ENCODE measurements at regions not wholly inside any gene's neighbourhood (a gene's known extent, or its start where the extent isn't known, plus 50 kb on each side); places are given as distances from the start of the nearest gene placed in this dataset.

DNA sequence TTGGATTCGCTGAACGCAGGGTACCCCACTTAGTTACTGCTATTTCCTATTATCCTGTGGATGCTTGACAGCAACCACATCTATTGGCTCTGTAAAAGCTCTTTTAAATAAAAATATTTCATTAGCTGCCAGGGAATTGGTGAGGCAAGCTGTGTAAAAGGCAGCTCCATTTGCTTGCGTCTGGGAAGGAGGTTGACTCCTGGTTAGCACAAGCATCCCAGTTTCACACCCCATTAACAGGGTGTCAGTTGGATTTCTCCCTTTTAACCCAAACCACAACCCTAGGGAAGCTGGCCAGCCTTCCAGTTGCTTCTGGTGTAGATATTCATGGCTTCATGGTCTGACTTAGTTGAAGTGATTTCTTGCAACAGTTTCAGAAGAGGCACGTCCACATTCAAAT is 151.0 kb downstream of the GPBP1 start:
- TF ChIP-seq, protein P1, sequence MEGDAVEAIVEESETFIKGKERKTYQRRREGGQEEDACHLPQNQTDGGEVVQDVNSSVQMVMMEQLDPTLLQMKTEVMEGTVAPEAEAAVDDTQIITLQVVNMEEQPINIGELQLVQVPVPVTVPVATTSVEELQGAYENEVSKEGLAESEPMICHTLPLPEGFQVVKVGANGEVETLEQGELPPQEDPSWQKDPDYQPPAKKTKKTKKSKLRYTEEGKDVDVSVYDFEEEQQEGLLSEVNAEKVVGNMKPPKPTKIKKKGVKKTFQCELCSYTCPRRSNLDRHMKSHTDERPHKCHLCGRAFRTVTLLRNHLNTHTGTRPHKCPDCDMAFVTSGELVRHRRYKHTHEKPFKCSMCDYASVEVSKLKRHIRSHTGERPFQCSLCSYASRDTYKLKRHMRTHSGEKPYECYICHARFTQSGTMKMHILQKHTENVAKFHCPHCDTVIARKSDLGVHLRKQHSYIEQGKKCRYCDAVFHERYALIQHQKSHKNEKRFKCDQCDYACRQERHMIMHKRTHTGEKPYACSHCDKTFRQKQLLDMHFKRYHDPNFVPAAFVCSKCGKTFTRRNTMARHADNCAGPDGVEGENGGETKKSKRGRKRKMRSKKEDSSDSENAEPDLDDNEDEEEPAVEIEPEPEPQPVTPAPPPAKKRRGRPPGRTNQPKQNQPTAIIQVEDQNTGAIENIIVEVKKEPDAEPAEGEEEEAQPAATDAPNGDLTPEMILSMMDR (IDR thresholded peaks at IDR 0.05 in 4 of 5, conservative IDR thresholded peaks at IDR 0.05 in 1 of 5), result no peak
- TF ChIP-seq POLR2A (IDR thresholded peaks at IDR 0.05), result no peak

Measured in gastrocnemius medialis (tissue), 4 donors.